Tibial nerve (tissue), 4 donors: ENCODE measurements at regions not wholly inside any gene's neighbourhood (a gene's known extent, or its start where the extent isn't known, plus 50 kb on each side); places are given as distances from the start of the nearest gene placed in this dataset.

Experiments used
- CTCF ChIP-seq, 5 experiments: fragments of 200-600 bp in 3 of 5; fragments of 450-650 bp in 2 of 5; sonication (generic) in 3 of 5; IDR thresholded peaks; one replicate each; pipeline ENCODE4 v1.5.1; 2016 to 2019; ENCODE audit warnings: antibody characterized with exemption in 5 of 5, mild to moderate bottlenecking in 3 of 5, moderate library complexity in 2 of 5
- EP300 ChIP-seq, 2 donors: sonication (generic); formaldehyde crosslinking; IDR thresholded peaks; one replicate each; pipeline ENCODE4 v1.6.1; 2017; ENCODE audit warnings: antibody characterized with exemption in 2 of 2, mild to moderate bottlenecking in 1 of 2
- POLR2A ChIP-seq, 2 donors: fragments of 450-650 bp; IDR thresholded peaks; one replicate each; pipeline ENCODE4 v1.6.1; 2017; ENCODE audit warnings: antibody characterized with exemption in 2 of 2, mild to moderate bottlenecking in 2 of 2, moderate library complexity in 2 of 2

GRCh38 chr7:55306331-55306730 lies 58.8 kb upstream of the LANCL2 start:
- TF ChIP-seq CTCF (IDR thresholded peaks at IDR 0.05) (no peak), POLR2A (IDR thresholded peaks at IDR 0.05) (no peak), EP300 (IDR thresholded peaks at IDR 0.05) (no peak)
